ENCODE measurements at regions not wholly inside any gene's neighbourhood (a gene's known extent, or its start where the extent isn't known, plus 50 kb on each side); places are given as distances from the start of the nearest gene placed in this dataset.

- ATAC-seq (no peak), DNase-seq (no peak)
- ChIA-PET CTCF (interaction anchor here (0.5 kb wide), 1 partner anchor 217 kb away, joined by 3 read pairs; no protein-coding TSS in a partner anchor), POLR2A (no interaction called here)
- no peak overlapping the region for H3K4me3 Mint-ChIP-seq
- no peaks in the 10 kb centered on the region for H3K9me3 Mint-ChIP-seq
- no peaks in the 10 kb centered on the region for H3K27me3 Mint-ChIP-seq
- intact Hi-C loops (cut with micrococcal nuclease), result no loop called here
- H3K27ac Mint-ChIP-seq, result no peak overlapping the region
- no peaks in the 10 kb centered on the region for H3K4me1 Mint-ChIP-seq (ENCODE audit: low read depth)
- TF ChIP-seq CTCF (IDR thresholded peaks at IDR 0.05), result no peak
- no peaks in the 10 kb centered on the region for H3K36me3 Mint-ChIP-seq (ENCODE audit: low read depth)
These were observed 277.6 kb upstream of the NWD2 start for GRCh38 chr4:36966756-36967460.

DNA sequence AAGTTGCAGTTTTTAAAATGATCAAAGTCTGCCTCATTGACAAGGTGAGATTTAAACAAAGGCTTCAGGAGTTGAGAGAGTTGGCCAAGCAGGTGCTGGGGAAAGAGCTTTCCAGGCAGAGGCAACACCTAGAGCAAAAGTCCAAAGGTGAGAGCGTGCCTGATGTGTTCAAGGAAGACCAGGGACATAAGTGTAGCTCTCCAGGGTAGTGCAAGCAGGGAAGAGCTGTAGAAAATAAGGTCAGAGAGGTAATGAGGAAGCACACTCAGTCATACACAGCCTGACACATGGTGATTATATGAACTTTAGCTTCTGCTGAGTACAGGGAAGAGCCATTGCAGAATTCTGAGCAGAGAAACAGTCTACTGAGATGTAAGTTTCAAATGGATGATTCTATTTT lies 265.0 kb upstream of the NWD2 start:
- intact Hi-C loops (cut with micrococcal nuclease), result no loop called here
- TF ChIP-seq CTCF (IDR thresholded peaks at IDR 0.05), result no peak
- no peaks in the 10 kb centered on the region for H3K4me1 Mint-ChIP-seq (ENCODE audit: low read depth)
- H3K9me3 Mint-ChIP-seq, result no peaks in the 10 kb centered on the region
- H3K4me3 Mint-ChIP-seq, result no peak overlapping the region
- ChIA-PET CTCF (interaction anchor here (1.0 kb wide), 1 partner anchor 144 kb away, joined by 4 read pairs; no protein-coding TSS in a partner anchor), POLR2A (no interaction called here)
- H3K36me3 Mint-ChIP-seq (ENCODE audit: low read depth), result no peaks in the 10 kb centered on the region
- DNase-seq (no peak), ATAC-seq (no peak)
- no peaks in the 10 kb centered on the region for H3K27me3 Mint-ChIP-seq
- no peak overlapping the region for H3K27ac Mint-ChIP-seq

GRCh38 chr4:36990128-36990872 lies 254.2 kb upstream of the NWD2 start:
- POLR2A ChIA-PET, result no interaction called here
- CTCF ChIA-PET, result no interaction called here
- H3K9me3 Mint-ChIP-seq, result peaks cover 4% of the 10 kb centered on the region
- DNase-seq, result no peak
- H3K27ac Mint-ChIP-seq, result no peak overlapping the region
- no peaks in the 10 kb centered on the region for H3K4me1 Mint-ChIP-seq (ENCODE audit: low read depth)
- no peak overlapping the region for H3K4me3 Mint-ChIP-seq
- intact Hi-C loops (cut with micrococcal nuclease), result no loop called here
- no peaks in the 10 kb centered on the region for H3K27me3 Mint-ChIP-seq
- H3K36me3 Mint-ChIP-seq (ENCODE audit: low read depth), result no peaks in the 10 kb centered on the region
- no peak for ATAC-seq
- TF ChIP-seq CTCF (IDR thresholded peaks at IDR 0.05), result no peak

- ATAC-seq (no peak), DNase-seq (no peak)
- Mint-ChIP-seq H3K27me3 (no peaks in the 10 kb centered on the region), H3K4me3 (no peak overlapping the region), H3K36me3 (ENCODE audit: low read depth) (no peaks in the 10 kb centered on the region), H3K4me1 (ENCODE audit: low read depth) (no peaks in the 10 kb centered on the region), H3K9me3 (no peaks in the 10 kb centered on the region), H3K27ac (no peak overlapping the region)
- intact Hi-C loops (cut with micrococcal nuclease), result no loop called here
- ChIA-PET CTCF (no interaction called here), POLR2A (no interaction called here)
- TF ChIP-seq CTCF (IDR thresholded peaks at IDR 0.05), result no peak
These were observed 246.8 kb upstream of the NWD2 start for GRCh38 chr4:36997727-36998126.

- intact Hi-C loops (cut with micrococcal nuclease), result no loop called here
These were observed 244.3 kb upstream of the NWD2 start for GRCh38 chr4:37000281-37000680.

More at GRCh38 chr4:37000281-37000680, 244.3 kb upstream of the NWD2 start:
- Mint-ChIP-seq H3K4me3 (no peak overlapping the region), H3K27ac (no peak overlapping the region), H3K9me3 (no peaks in the 10 kb centered on the region), H3K4me1 (ENCODE audit: low read depth) (no peaks in the 10 kb centered on the region), H3K27me3 (no peaks in the 10 kb centered on the region), H3K36me3 (ENCODE audit: low read depth) (no peaks in the 10 kb centered on the region)
- no peak for ATAC-seq
- no peak for DNase-seq
- no peak for TF ChIP-seq CTCF (IDR thresholded peaks at IDR 0.05)
- POLR2A ChIA-PET, result no interaction called here
- CTCF ChIA-PET, result no interaction called here
